ENCODE measurements at regions not wholly inside any gene's neighbourhood (a gene's known extent, or its start where the extent isn't known, plus 50 kb on each side); places are given as distances from the start of the nearest gene placed in this dataset.
"Not testable (repeated sequence)": the region's sequence is repeated elsewhere in the genome, so short reads cannot be mapped to it uniquely, and the experiment has no call there.

GRCh38 chr11:90589735-90590134 is 366.9 kb upstream of the CHORDC1 start:
- Histone ChIP-seq H3K4me3 (ENCODE audit: low read depth, low read length) (no peak overlapping the region), H3K27ac (ENCODE audit: extremely low read depth, low read depth, low read length) (no peak overlapping the region), H3K4me1 (ENCODE audit: control insufficient read depth, insufficient read depth, low read length) (no peaks in the 10 kb centered on the region), H3K9me3 (ENCODE audit: control insufficient read depth, insufficient read depth, low read depth, low read length) (no peaks in the 10 kb centered on the region), H3K36me3 (ENCODE audit: control insufficient read depth in 2 of 2, insufficient read depth in 1 of 2, low read length in 2 of 2) (no peaks in the 10 kb centered on the region)
- POLR2A ChIA-PET, result no interaction called here
- TF ChIP-seq ZNF585B (tag by site-specific recombination; IDR thresholded peaks at IDR 0.05), result no peak
- CTCF ChIA-PET, result no interaction called here

DNA sequence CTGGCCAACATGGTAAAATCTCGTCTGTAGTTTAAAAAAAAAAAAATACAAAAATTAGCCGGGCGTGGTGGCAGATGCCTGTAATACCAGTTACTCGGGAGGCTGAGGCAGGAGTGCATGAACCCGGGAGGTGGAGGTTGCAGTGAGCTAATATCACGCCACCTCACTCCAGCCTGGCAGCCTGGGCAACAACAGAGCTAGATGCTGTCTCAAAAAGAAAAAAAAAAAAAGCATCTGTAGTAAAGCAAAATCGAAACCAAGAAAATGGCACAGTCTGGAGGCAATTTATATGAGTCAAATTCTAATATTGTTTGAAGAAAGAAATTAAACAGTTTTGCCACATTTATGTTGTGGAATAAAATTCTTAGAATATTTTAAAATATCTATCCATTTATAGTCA is 365.0 kb upstream of the CHORDC1 start:
- ChIA-PET POLR2A (no interaction called here), CTCF (no interaction called here)
- no peaks in the 10 kb centered on the region for H3K4me1 ChIP-seq (ENCODE audit: control insufficient read depth, insufficient read depth, low read length)
- H3K4me3 ChIP-seq (ENCODE audit: low read depth, low read length), result no peak overlapping the region
- H3K36me3 ChIP-seq (ENCODE audit: control insufficient read depth in 2 of 2, insufficient read depth in 1 of 2, low read length in 2 of 2), result no peaks in the 10 kb centered on the region
- H3K9me3 ChIP-seq (ENCODE audit: control insufficient read depth, insufficient read depth, low read depth, low read length), result no peaks in the 10 kb centered on the region
- TF ChIP-seq ZNF37A (tag by site-specific recombination; IDR thresholded peaks at IDR 0.05) (no peak), KLF1 (tag by site-specific recombination; IDR thresholded peaks at IDR 0.05) (no peak), ZNF169 (tag by site-specific recombination; IDR thresholded peaks at IDR 0.05) (no peak), REST (tag by site-specific recombination; IDR thresholded peaks at IDR 0.05) (no peak), ZNF785 (tag by site-specific recombination; IDR thresholded peaks at IDR 0.05) (no peak), ZNF701 (tag by site-specific recombination; IDR thresholded peaks at IDR 0.05) (no peak), ZBTB20 (tag by site-specific recombination; IDR thresholded peaks at IDR 0.05) (no peak), ZNF76 (tag by site-specific recombination; IDR thresholded peaks at IDR 0.05; ENCODE audit: borderline replicate concordance, low read depth) (no peak), ZNF433 (tag by site-specific recombination; IDR thresholded peaks at IDR 0.05; ENCODE audit: low read depth) (no peak)
- H3K27ac ChIP-seq (ENCODE audit: extremely low read depth, low read depth, low read length), result no peak overlapping the region

DNA sequence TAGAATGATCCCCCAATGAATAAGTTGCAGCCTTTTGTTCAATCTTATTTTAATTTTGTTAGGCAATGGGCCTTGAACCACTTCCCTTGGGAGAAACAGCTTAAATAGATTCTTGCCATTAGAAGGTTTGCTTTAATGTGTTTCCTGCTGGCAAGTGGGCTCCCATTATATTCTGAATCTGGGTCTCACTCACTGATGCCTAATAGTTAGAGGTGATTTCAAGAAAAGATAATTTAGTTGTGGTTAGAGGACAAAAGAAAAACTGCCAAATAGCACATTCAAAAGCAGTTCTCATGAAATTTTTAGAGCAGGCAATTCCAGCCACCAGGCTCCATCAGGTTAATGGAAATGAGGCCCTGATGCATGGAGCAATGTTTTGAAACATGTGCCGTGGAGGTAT is 362.6 kb upstream of the CHORDC1 start:
- Histone ChIP-seq H3K36me3 (ENCODE audit: control insufficient read depth in 2 of 2, insufficient read depth in 1 of 2, low read length in 2 of 2) (no peaks in the 10 kb centered on the region), H3K4me3 (ENCODE audit: low read depth, low read length) (no peak overlapping the region), H3K9me3 (ENCODE audit: control insufficient read depth, insufficient read depth, low read depth, low read length) (no peaks in the 10 kb centered on the region), H3K4me1 (ENCODE audit: control insufficient read depth, insufficient read depth, low read length) (no peaks in the 10 kb centered on the region), H3K27ac (ENCODE audit: extremely low read depth, low read depth, low read length) (no peak overlapping the region)
- TF ChIP-seq, protein P1, sequence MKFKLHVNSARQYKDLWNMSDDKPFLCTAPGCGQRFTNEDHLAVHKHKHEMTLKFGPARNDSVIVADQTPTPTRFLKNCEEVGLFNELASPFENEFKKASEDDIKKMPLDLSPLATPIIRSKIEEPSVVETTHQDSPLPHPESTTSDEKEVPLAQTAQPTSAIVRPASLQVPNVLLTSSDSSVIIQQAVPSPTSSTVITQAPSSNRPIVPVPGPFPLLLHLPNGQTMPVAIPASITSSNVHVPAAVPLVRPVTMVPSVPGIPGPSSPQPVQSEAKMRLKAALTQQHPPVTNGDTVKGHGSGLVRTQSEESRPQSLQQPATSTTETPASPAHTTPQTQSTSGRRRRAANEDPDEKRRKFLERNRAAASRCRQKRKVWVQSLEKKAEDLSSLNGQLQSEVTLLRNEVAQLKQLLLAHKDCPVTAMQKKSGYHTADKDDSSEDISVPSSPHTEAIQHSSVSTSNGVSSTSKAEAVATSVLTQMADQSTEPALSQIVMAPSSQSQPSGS (tag by site-specific recombination; IDR thresholded peaks at IDR 0.05; ENCODE audit: low read depth), result no peak
- no peak for TF ChIP-seq KLF9 (tag by site-specific recombination; IDR thresholded peaks at IDR 0.05; ENCODE audit: low read depth)
- no peak for TF ChIP-seq HOXC10 (CRISPR knock-in tag; IDR thresholded peaks at IDR 0.05)
- no peak for TF ChIP-seq ZNF211 (tag by site-specific recombination; IDR thresholded peaks at IDR 0.05; ENCODE audit: low read depth)
- no peak for TF ChIP-seq ZNF792 (tag by site-specific recombination; IDR thresholded peaks at IDR 0.05)
- no peak for TF ChIP-seq YY1 (tag by site-specific recombination; IDR thresholded peaks at IDR 0.05)
- TF ChIP-seq ZNF501 (tag by site-specific recombination; IDR thresholded peaks at IDR 0.05), result no peak
- no peak for TF ChIP-seq ZBTB7A (tag by site-specific recombination; IDR thresholded peaks at IDR 0.05; ENCODE audit: low read depth)
- no peak for TF ChIP-seq ZEB2 (tag by site-specific recombination; IDR thresholded peaks at IDR 0.05)
- TF ChIP-seq SP7 (tag by site-specific recombination; IDR thresholded peaks at IDR 0.05), result no peak
- no peak for TF ChIP-seq ZBTB20 (tag by site-specific recombination; IDR thresholded peaks at IDR 0.05)
- TF ChIP-seq, protein P2, sequence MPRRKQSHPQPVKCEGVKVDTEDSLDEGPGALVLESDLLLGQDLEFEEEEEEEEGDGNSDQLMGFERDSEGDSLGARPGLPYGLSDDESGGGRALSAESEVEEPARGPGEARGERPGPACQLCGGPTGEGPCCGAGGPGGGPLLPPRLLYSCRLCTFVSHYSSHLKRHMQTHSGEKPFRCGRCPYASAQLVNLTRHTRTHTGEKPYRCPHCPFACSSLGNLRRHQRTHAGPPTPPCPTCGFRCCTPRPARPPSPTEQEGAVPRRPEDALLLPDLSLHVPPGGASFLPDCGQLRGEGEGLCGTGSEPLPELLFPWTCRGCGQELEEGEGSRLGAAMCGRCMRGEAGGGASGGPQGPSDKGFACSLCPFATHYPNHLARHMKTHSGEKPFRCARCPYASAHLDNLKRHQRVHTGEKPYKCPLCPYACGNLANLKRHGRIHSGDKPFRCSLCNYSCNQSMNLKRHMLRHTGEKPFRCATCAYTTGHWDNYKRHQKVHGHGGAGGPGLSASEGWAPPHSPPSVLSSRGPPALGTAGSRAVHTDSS (tag by site-specific recombination; IDR thresholded peaks at IDR 0.05), result no peak
- TF ChIP-seq ZNF514 (tag by site-specific recombination; IDR thresholded peaks at IDR 0.05), result no peak
- POLR2A ChIA-PET, result no interaction called here
- CTCF ChIA-PET, result no interaction called here

DNA sequence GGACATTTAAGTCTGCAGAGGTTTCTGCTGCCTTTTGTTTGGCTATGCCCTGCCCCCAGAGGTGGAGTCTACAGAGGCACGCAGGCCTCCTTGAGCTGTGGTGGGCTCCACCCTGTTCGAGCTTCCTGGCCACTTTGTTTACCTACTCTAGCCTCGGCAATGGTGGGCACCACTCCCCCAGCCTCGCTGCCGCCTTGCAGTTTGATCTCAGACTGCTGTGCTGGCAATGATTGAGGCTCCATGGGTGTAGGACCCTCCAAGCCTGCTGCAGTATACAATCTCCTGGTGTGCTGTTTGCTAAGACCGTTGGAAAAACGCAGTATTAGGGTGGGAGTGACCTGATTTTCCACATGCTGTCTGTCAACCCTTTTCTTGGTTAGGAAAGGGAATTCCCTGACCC is 360.1 kb upstream of the CHORDC1 start:
- CTCF ChIA-PET; H3K4me1 ChIP-seq (ENCODE audit: control insufficient read depth, insufficient read depth, low read length); H3K27ac ChIP-seq (ENCODE audit: extremely low read depth, low read depth, low read length); H3K36me3 ChIP-seq (ENCODE audit: control insufficient read depth in 2 of 2, insufficient read depth in 1 of 2, low read length in 2 of 2); H3K9me3 ChIP-seq (ENCODE audit: control insufficient read depth, insufficient read depth, low read depth, low read length); H3K4me3 ChIP-seq (ENCODE audit: low read depth, low read length); POLR2A ChIA-PET: not testable (repeated sequence)
